HEK293 (cell line): ENCODE measurements at regions not wholly inside any gene's neighbourhood (a gene's known extent, or its start where the extent isn't known, plus 50 kb on each side); places are given as distances from the start of the nearest gene placed in this dataset.

Source experiments
- HOXC10 ChIP-seq: sonication (generic); formaldehyde crosslinking; IDR thresholded peaks from 2 replicates; pipeline ENCODE4 v1.8.1; 2023; ENCODE audit warnings: mild to moderate bottlenecking, missing genetic modification reagents
- IKZF3 ChIP-seq: fragments of 450-650 bp; IDR thresholded peaks from 2 replicates; pipeline ENCODE4 v1.5.0; 2018; ENCODE audit warnings: missing biosample characterization, mild to moderate bottlenecking, missing genetic modification characterization, moderate library complexity
- KLF10 ChIP-seq: fragments of 450-650 bp; IDR thresholded peaks from 2 replicates; pipeline ENCODE4 v1.5.1; 2018; ENCODE audit warnings: missing biosample characterization, mild to moderate bottlenecking, missing genetic modification characterization
- KLF7 ChIP-seq: fragments of 450-650 bp; formaldehyde crosslinking; IDR thresholded peaks from 2 replicates; pipeline ENCODE4 v1.5.1; 2016; ENCODE audit warnings: missing biosample characterization, missing genetic modification characterization, borderline replicate concordance
- PRDM2 ChIP-seq: fragments of 450-650 bp; formaldehyde crosslinking; IDR thresholded peaks from 2 replicates; pipeline ENCODE4 v1.5.1; 2016; ENCODE audit warnings: missing biosample characterization, missing genetic modification characterization, borderline replicate concordance
- PRDM6 ChIP-seq: fragments of 450-650 bp; formaldehyde crosslinking; IDR thresholded peaks from 2 replicates; pipeline ENCODE4 v1.5.1; 2017; ENCODE audit warnings: missing biosample characterization, missing genetic modification characterization
- RBAK ChIP-seq: fragments of 450-650 bp; formaldehyde crosslinking; IDR thresholded peaks from 2 replicates; pipeline ENCODE4 v1.5.1; 2016; ENCODE audit warnings: missing biosample characterization, missing genetic modification characterization
- SP2 ChIP-seq: fragments of 450-650 bp; formaldehyde crosslinking; IDR thresholded peaks from 2 replicates; pipeline ENCODE4 v1.5.1; 2016; ENCODE audit warnings: missing biosample characterization, missing genetic modification characterization
- ZFP41 ChIP-seq: fragments of 450-650 bp; formaldehyde crosslinking; IDR thresholded peaks from 2 replicates; pipeline ENCODE4 v1.5.1; 2016; ENCODE audit warnings: missing biosample characterization, missing genetic modification characterization, borderline replicate concordance
- ZNF211 ChIP-seq: fragments of 450-650 bp; formaldehyde crosslinking; IDR thresholded peaks from 2 replicates; pipeline ENCODE4 v1.5.1; 2016; ENCODE audit warnings: low read depth, missing biosample characterization, missing genetic modification characterization
- ZNF221 ChIP-seq: fragments of 450-650 bp; formaldehyde crosslinking; IDR thresholded peaks from 2 replicates; pipeline ENCODE4 v1.5.1; 2017; ENCODE audit warnings: missing biosample characterization, missing genetic modification characterization, borderline replicate concordance
- ZNF398 ChIP-seq: fragments of 450-650 bp; formaldehyde crosslinking; IDR thresholded peaks from 2 replicates; pipeline ENCODE4 v1.5.1; 2017; ENCODE audit warnings: missing biosample characterization, missing genetic modification characterization
- ZNF423 ChIP-seq: fragments of 450-650 bp; formaldehyde crosslinking; IDR thresholded peaks from 2 replicates; pipeline ENCODE4 v1.5.1; 2016; ENCODE audit warnings: missing biosample characterization, missing genetic modification characterization
- ZNF514 ChIP-seq: fragments of 450-650 bp; formaldehyde crosslinking; IDR thresholded peaks from 2 replicates; pipeline ENCODE4 v1.5.1; 2016; ENCODE audit warnings: missing biosample characterization, missing genetic modification characterization
- ZNF561 ChIP-seq: fragments of 450-650 bp; IDR thresholded peaks from 2 replicates; pipeline ENCODE4 v1.5.1; 2018; ENCODE audit warnings: missing biosample characterization, missing genetic modification characterization, borderline replicate concordance
- ZSCAN5A ChIP-seq: fragments of 450-650 bp; formaldehyde crosslinking; IDR thresholded peaks from 2 replicates; pipeline ENCODE4 v1.5.1; 2016; ENCODE audit warnings: missing biosample characterization, missing genetic modification characterization
- TF ChIP-seq, protein P1 (sequence below): fragments of 450-650 bp; formaldehyde crosslinking; IDR thresholded peaks from 2 replicates; pipeline ENCODE4 v1.5.1; 2016; ENCODE audit warnings: missing biosample characterization, missing genetic modification characterization, low read depth
- TF ChIP-seq, protein P2 (sequence below): fragments of 450-650 bp; formaldehyde crosslinking; IDR thresholded peaks from 2 replicates; pipeline ENCODE4 v1.5.1; 2016; ENCODE audit warnings: missing biosample characterization, missing genetic modification characterization, low read depth
- TF ChIP-seq, protein P3 (sequence below): fragments of 450-650 bp; formaldehyde crosslinking; IDR thresholded peaks from 2 replicates; pipeline ENCODE4 v1.5.1; 2017; ENCODE audit warnings: missing biosample characterization, missing genetic modification characterization
- TF ChIP-seq, protein P4 (sequence below): fragments of 450-650 bp; formaldehyde crosslinking; IDR thresholded peaks from 2 replicates; pipeline ENCODE4 v1.5.1; 2016; ENCODE audit warnings: missing biosample characterization, missing genetic modification characterization

DNA sequence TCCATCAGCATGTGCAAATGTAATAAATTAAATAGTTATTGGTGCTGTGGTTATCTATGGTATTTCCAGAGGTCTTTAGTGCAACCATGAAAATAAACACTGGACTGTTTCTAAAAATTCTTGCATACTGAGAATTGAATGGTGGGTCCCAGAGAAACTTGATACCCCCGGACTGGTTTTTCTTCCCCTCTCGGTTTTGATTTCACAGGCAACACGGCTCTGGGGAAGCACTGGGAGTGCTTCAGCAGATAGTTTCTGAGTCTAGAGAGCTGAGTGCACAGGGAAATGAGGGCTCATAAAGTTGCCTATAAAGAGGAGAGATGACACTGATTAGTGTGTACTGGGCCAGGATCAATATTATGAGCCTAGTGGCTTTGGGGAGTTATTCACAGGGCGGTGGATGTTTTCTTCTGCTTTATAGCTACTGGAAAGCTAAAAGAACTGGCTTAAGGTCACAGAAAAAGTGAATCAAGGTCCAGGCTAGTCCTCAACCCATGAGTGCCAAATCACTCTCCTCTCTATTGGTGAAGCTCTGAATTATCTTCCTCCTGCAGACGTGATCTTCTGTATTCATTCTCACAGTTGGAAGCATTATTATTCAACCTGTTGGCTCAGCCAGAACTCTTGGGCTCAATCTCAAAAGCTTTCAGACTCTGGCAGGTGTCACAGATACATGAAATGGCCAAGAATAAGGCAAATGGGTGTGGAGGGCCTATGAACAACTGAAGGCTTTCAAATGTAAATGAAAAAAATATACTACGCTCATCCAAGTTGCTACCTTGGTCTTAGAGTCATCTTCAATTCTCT, 170.2 kb upstream of the HMHB1 start (continued):
- no peak for TF ChIP-seq PRDM2
- peak; percentile 81 for TF ChIP-seq PRDM6 (tag by site-specific recombination)
- no peak for TF ChIP-seq ZNF211
- TF ChIP-seq, protein P1, sequence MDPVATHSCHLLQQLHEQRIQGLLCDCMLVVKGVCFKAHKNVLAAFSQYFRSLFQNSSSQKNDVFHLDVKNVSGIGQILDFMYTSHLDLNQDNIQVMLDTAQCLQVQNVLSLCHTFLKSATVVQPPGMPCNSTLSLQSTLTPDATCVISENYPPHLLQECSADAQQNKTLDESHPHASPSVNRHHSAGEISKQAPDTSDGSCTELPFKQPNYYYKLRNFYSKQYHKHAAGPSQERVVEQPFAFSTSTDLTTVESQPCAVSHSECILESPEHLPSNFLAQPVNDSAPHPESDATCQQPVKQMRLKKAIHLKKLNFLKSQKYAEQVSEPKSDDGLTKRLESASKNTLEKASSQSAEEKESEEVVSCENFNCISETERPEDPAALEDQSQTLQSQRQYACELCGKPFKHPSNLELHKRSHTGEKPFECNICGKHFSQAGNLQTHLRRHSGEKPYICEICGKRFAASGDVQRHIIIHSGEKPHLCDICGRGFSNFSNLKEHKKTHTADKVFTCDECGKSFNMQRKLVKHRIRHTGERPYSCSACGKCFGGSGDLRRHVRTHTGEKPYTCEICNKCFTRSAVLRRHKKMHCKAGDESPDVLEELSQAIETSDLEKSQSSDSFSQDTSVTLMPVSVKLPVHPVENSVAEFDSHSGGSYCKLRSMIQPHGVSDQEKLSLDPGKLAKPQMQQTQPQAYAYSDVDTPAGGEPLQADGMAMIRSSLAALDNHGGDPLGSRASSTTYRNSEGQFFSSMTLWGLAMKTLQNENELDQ (tag by site-specific recombination) = no peak
- TF ChIP-seq HOXC10 (CRISPR knock-in tag) = no peak
- TF ChIP-seq ZNF423 (tag by site-specific recombination) = no peak
- TF ChIP-seq KLF10 (tag by site-specific recombination) = no peak
- no peak for TF ChIP-seq ZSCAN5A
- TF ChIP-seq ZNF398 (tag by site-specific recombination) = no peak
- TF ChIP-seq SP2 = no peak
- TF ChIP-seq KLF7 = no peak
- no peak for TF ChIP-seq ZNF514 (tag by site-specific recombination)
- TF ChIP-seq, protein P2, sequence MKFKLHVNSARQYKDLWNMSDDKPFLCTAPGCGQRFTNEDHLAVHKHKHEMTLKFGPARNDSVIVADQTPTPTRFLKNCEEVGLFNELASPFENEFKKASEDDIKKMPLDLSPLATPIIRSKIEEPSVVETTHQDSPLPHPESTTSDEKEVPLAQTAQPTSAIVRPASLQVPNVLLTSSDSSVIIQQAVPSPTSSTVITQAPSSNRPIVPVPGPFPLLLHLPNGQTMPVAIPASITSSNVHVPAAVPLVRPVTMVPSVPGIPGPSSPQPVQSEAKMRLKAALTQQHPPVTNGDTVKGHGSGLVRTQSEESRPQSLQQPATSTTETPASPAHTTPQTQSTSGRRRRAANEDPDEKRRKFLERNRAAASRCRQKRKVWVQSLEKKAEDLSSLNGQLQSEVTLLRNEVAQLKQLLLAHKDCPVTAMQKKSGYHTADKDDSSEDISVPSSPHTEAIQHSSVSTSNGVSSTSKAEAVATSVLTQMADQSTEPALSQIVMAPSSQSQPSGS (tag by site-specific recombination) = no peak
- TF ChIP-seq ZNF561 = 0 out of 2 replicates have a peak, but pooled peaks have one; percentile 53
- TF ChIP-seq, protein P3, sequence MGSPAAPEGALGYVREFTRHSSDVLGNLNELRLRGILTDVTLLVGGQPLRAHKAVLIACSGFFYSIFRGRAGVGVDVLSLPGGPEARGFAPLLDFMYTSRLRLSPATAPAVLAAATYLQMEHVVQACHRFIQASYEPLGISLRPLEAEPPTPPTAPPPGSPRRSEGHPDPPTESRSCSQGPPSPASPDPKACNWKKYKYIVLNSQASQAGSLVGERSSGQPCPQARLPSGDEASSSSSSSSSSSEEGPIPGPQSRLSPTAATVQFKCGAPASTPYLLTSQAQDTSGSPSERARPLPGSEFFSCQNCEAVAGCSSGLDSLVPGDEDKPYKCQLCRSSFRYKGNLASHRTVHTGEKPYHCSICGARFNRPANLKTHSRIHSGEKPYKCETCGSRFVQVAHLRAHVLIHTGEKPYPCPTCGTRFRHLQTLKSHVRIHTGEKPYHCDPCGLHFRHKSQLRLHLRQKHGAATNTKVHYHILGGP (tag by site-specific recombination) = no peak
- TF ChIP-seq IKZF3 (tag by site-specific recombination) = 0 out of 2 replicates have a peak, but pooled peaks have one; percentile 21
- TF ChIP-seq ZFP41 = no peak
- TF ChIP-seq ZNF221 = no peak
- TF ChIP-seq, protein P4, sequence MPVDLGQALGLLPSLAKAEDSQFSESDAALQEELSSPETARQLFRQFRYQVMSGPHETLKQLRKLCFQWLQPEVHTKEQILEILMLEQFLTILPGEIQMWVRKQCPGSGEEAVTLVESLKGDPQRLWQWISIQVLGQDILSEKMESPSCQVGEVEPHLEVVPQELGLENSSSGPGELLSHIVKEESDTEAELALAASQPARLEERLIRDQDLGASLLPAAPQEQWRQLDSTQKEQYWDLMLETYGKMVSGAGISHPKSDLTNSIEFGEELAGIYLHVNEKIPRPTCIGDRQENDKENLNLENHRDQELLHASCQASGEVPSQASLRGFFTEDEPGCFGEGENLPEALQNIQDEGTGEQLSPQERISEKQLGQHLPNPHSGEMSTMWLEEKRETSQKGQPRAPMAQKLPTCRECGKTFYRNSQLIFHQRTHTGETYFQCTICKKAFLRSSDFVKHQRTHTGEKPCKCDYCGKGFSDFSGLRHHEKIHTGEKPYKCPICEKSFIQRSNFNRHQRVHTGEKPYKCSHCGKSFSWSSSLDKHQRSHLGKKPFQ = peak; percentile 32; the same call in 1 of the 2 replicates
- TF ChIP-seq RBAK (tag by site-specific recombination) = no peak
